ENCODE measurements at regions not wholly inside any gene's neighbourhood (a gene's known extent, or its start where the extent isn't known, plus 50 kb on each side); places are given as distances from the start of the nearest gene placed in this dataset.

DNA sequence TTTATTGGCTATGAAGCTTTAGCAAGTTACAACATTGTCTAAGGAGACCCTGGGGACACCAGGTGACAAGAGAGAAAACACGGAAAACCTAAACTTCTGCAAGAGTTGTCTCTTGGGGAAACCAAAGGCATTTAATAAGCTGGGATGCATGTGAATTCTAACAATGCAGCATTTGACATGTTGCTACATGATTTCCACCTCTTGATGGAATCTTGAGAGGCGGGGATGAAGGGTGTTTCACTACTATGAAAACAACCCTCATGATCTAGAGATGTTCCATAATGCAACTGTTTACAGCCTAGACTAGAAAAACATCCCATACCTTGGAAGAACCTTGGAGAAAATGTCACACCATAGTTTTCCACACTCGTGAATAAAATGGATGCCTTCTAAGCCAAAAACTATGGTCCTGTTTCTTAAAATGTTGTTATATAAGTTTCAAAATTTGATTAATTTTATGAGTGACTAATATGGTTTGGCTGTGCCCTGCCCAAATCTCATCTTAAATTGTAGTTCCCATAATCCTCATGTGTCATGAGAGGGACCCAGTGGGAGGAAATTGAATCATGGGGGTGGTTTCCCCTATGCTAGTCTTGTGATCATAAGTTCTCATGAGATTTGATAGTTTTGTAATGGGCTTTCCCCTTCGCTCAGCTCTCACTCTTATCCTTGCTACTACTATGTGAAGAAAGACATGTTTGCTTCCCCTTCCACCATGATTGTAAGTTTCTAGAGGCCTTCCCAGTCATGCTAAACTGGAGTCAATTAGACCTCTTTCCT lies 164.6 kb downstream of the TNFSF13B start:
- H3K9me3 Mint-ChIP-seq, result no peaks in the 10 kb centered on the region
- peaks cover 0 to 4% of the 10 kb centered on the region in 2 experiments for H3K9me3 ChIP-seq (ENCODE audit: control insufficient read depth in 1 of 2, insufficient read depth in 1 of 2, low read length in 2 of 2)
- no peak overlapping the region for H3K27ac ChIP-seq (ENCODE audit: low read depth in 1 of 2, low read length in 2 of 2)
- H3K27me3 ChIP-seq (ENCODE audit: control insufficient read depth in 1 of 2, insufficient read depth in 2 of 2, low read length in 2 of 2), result no peaks in the 10 kb centered on the region
- ATAC-seq (ENCODE audit: poor library complexity) (no peak), DNase-seq (no peak)
- intact Hi-C loops (cut with DNase I, micrococcal nuclease), result no loop called here
- no peaks in the 10 kb centered on the region for H3K4me1 ChIP-seq (ENCODE audit: insufficient read depth, low read length)
- H3K4me3 ChIP-seq (ENCODE audit: low read length), result no peak overlapping the region
- H3K36me3 ChIP-seq (ENCODE audit: insufficient read depth, low read length), result no peaks in the 10 kb centered on the region
- H3K4me3 Mint-ChIP-seq, result no peak overlapping the region
- no peak for TF ChIP-seq CTCF (IDR thresholded peaks at IDR 0.05)
- POLR2A ChIA-PET, result no interaction called here
- no peak overlapping the region for H3K27ac Mint-ChIP-seq
- H3K27me3 Mint-ChIP-seq, result no peaks in the 10 kb centered on the region
- no peaks in the 10 kb centered on the region for H3K36me3 Mint-ChIP-seq (ENCODE audit: low read depth)
- H3K4me1 Mint-ChIP-seq (ENCODE audit: low read depth), result no peaks in the 10 kb centered on the region
- CTCF ChIA-PET, result no interaction called here

DNA sequence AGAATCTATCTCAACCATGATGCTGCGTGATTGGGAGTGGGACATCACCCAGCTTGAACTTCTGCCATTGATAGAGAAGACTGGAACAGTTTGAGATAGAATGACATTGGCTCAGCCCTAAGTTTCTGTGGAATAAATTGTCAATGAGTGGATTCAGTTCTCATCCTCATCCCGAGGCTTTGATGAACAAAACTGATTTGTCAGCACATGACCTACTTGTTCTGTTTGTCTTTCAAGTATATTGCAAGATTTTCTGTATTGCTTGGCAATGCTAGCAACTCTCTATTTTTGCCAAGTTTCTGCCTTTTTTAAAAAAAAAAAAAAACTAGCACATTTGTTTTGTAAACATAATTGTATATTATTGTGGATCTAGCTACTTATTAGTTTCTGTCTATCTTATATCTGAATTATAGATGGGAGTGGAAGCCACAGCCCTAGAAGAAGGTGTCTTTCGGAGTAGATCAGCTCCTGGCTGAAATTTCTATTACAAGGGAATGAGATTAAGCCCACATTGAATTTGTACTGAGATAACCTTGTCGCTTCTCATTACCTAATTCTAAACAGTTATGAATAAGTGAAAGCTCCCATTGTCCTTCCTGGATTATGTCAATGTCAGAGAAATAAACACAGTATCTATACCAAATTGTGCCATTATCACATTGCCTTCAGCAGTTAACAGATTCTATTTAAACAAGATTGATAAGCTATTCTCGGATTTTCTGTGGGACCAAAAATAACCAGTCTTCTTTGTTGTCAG lies 166.1 kb downstream of the TNFSF13B start:
- Mint-ChIP-seq H3K27ac (no peak overlapping the region), H3K4me1 (ENCODE audit: low read depth) (no peaks in the 10 kb centered on the region), H3K36me3 (ENCODE audit: low read depth) (no peaks in the 10 kb centered on the region), H3K9me3 (no peaks in the 10 kb centered on the region), H3K4me3 (no peak overlapping the region), H3K27me3 (no peaks in the 10 kb centered on the region)
- ATAC-seq (ENCODE audit: poor library complexity) (no peak), DNase-seq (no peak)
- Histone ChIP-seq H3K4me1 (ENCODE audit: insufficient read depth, low read length) (no peaks in the 10 kb centered on the region), H3K36me3 (ENCODE audit: insufficient read depth, low read length) (no peaks in the 10 kb centered on the region), H3K9me3 (ENCODE audit: control insufficient read depth in 1 of 2, insufficient read depth in 1 of 2, low read length in 2 of 2) (peaks cover 0 to 4% of the 10 kb centered on the region in 2 experiments), H3K27ac (ENCODE audit: low read depth in 1 of 2, low read length in 2 of 2) (no peak overlapping the region), H3K27me3 (ENCODE audit: control insufficient read depth in 1 of 2, insufficient read depth in 2 of 2, low read length in 2 of 2) (no peaks in the 10 kb centered on the region), H3K4me3 (ENCODE audit: low read length) (no peak overlapping the region)
- intact Hi-C loops (cut with DNase I, micrococcal nuclease), result no loop called here
- ChIA-PET CTCF (no interaction called here), POLR2A (no interaction called here)
- TF ChIP-seq CTCF (IDR thresholded peaks at IDR 0.05), result no peak

DNA sequence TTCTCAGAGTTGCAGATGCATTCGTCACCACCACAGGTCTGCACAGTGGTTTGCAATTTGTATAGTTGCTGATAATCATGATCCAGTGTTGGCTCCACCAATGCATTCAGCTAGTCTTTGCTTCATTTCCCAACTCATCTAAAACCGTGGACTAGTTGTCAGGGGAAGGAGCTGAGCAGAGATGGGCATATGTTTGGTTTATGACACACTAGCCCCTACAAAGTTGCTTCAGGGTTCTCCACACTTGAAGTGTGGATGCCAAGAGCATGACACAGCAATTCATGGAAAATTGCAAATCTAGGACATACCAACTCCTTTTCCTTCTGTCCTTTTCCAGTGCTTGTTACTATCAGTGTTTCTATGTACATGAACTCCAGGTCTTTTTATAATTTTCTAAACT lies 168.0 kb downstream of the TNFSF13B start:
- Histone ChIP-seq H3K9me3 (ENCODE audit: control insufficient read depth in 1 of 2, insufficient read depth in 1 of 2, low read length in 2 of 2) (no peaks in the 10 kb centered on the region), H3K4me1 (ENCODE audit: insufficient read depth, low read length) (no peaks in the 10 kb centered on the region), H3K36me3 (ENCODE audit: insufficient read depth, low read length) (no peaks in the 10 kb centered on the region), H3K27ac (ENCODE audit: low read depth in 1 of 2, low read length in 2 of 2) (no peak overlapping the region), H3K27me3 (ENCODE audit: control insufficient read depth in 1 of 2, insufficient read depth in 2 of 2, low read length in 2 of 2) (no peaks in the 10 kb centered on the region), H3K4me3 (ENCODE audit: low read length) (no peak overlapping the region)
- no peaks in the 10 kb centered on the region for H3K36me3 Mint-ChIP-seq (ENCODE audit: low read depth)
- no peaks in the 10 kb centered on the region for H3K27me3 Mint-ChIP-seq
- POLR2A ChIA-PET, result no interaction called here
- ATAC-seq (ENCODE audit: poor library complexity) (no peak), DNase-seq (no peak)
- TF ChIP-seq CTCF (IDR thresholded peaks at IDR 0.05), result no peak
- no peak overlapping the region for H3K4me3 Mint-ChIP-seq
- intact Hi-C loops (cut with DNase I, micrococcal nuclease), result no loop called here
- no peak overlapping the region for H3K27ac Mint-ChIP-seq
- no peaks in the 10 kb centered on the region for H3K9me3 Mint-ChIP-seq
- H3K4me1 Mint-ChIP-seq (ENCODE audit: low read depth), result no peaks in the 10 kb centered on the region
- CTCF ChIA-PET, result no interaction called here

Data from CD4-positive, alpha-beta T cell (primary cell).